ENCODE measurements at regions not wholly inside any gene's neighbourhood (a gene's known extent, or its start where the extent isn't known, plus 50 kb on each side); places are given as distances from the start of the nearest gene placed in this dataset.
"Not testable (repeated sequence)": the region's sequence is repeated elsewhere in the genome, so short reads cannot be mapped to it uniquely, and the experiment has no call there.

- no peak overlapping the region for H3K4me3 ChIP-seq
- H3K27me3 ChIP-seq = no peaks in the 10 kb centered on the region
- no peak for DNase-seq
- TF ChIP-seq POLR2A (IDR thresholded peaks at IDR 0.05) (no peak), CTCF (IDR thresholded peaks at IDR 0.05) (no peak)
- H3K4me1 ChIP-seq = no peaks in the 10 kb centered on the region
- H3K36me3 ChIP-seq = no peaks in the 10 kb centered on the region
- H3K9me3 ChIP-seq = no peaks in the 10 kb centered on the region
- intact Hi-C loops (cut with DNase I; ENCODE audit: low total_unique reads) = no loop called here
- no peak overlapping the region for H3K27ac ChIP-seq
Observed at GRCh38 chr9:106092083-106092482, 397.7 kb downstream of the TMEM38B start.

- DNase-seq = no peak
- TF ChIP-seq CTCF (IDR thresholded peaks at IDR 0.05) = no peak
- TF ChIP-seq POLR2A (IDR thresholded peaks at IDR 0.05) = no peak
- intact Hi-C loops (cut with DNase I; ENCODE audit: low total_unique reads) = no loop called here
Observed at GRCh38 chr9:106102821-106103220, 408.5 kb downstream of the TMEM38B start.

GRCh38 chr9:106104887-106105286, 410.5 kb downstream of the TMEM38B start:
- Histone ChIP-seq H3K4me3 (no peak overlapping the region), H3K36me3 (no peaks in the 10 kb centered on the region), H3K27ac (no peak overlapping the region), H3K4me1 (no peaks in the 10 kb centered on the region), H3K9me3 (no peaks in the 10 kb centered on the region), H3K27me3 (no peaks in the 10 kb centered on the region)
- intact Hi-C loops (cut with DNase I; ENCODE audit: low total_unique reads) = no loop called here
- TF ChIP-seq CTCF (IDR thresholded peaks at IDR 0.05) = no peak
- no peak for TF ChIP-seq POLR2A (IDR thresholded peaks at IDR 0.05)
- DNase-seq = no peak

More at GRCh38 chr9:106102821-106103220, 408.5 kb downstream of the TMEM38B start:
- H3K4me3 ChIP-seq = no peak overlapping the region
- no peaks in the 10 kb centered on the region for H3K27me3 ChIP-seq
- no peaks in the 10 kb centered on the region for H3K36me3 ChIP-seq
- no peak overlapping the region for H3K27ac ChIP-seq
- no peaks in the 10 kb centered on the region for H3K9me3 ChIP-seq
- no peaks in the 10 kb centered on the region for H3K4me1 ChIP-seq

- Histone ChIP-seq H3K4me1 (no peaks in the 10 kb centered on the region), H3K27ac (no peak overlapping the region), H3K4me3 (no peak overlapping the region), H3K36me3 (no peaks in the 10 kb centered on the region), H3K27me3 (no peaks in the 10 kb centered on the region), H3K9me3 (no peaks in the 10 kb centered on the region)
- no peak for DNase-seq
- no peak for TF ChIP-seq POLR2A (IDR thresholded peaks at IDR 0.05)
- no peak for TF ChIP-seq CTCF (IDR thresholded peaks at IDR 0.05)
- intact Hi-C loops (cut with DNase I; ENCODE audit: low total_unique reads) = no loop called here
Observed at GRCh38 chr9:106106396-106106795, 412.1 kb downstream of the TMEM38B start.

GRCh38 chr9:106107716-106108115, 413.4 kb downstream of the TMEM38B start:
- H3K4me1 ChIP-seq = no peaks in the 10 kb centered on the region
- H3K36me3 ChIP-seq = no peaks in the 10 kb centered on the region
- no peak overlapping the region for H3K27ac ChIP-seq
- intact Hi-C loops (cut with DNase I; ENCODE audit: low total_unique reads) = no loop called here
- no peaks in the 10 kb centered on the region for H3K9me3 ChIP-seq
- H3K4me3 ChIP-seq = no peak overlapping the region
- TF ChIP-seq POLR2A (IDR thresholded peaks at IDR 0.05) = no peak
- H3K27me3 ChIP-seq = no peaks in the 10 kb centered on the region
- no peak for DNase-seq

- H3K36me3 ChIP-seq; H3K9me3 ChIP-seq; DNase-seq; H3K27ac ChIP-seq; H3K4me3 ChIP-seq; H3K27me3 ChIP-seq; H3K4me1 ChIP-seq; intact Hi-C loops (cut with DNase I; ENCODE audit: low total_unique reads): not testable (repeated sequence)
Observed at GRCh38 chr9:106109706-106110105, 415.4 kb downstream of the TMEM38B start.

Measured in uterus (tissue), 3 donors.